A549 (cell line): ENCODE measurements at regions not wholly inside any gene's neighbourhood (a gene's known extent, or its start where the extent isn't known, plus 50 kb on each side); places are given as distances from the start of the nearest gene placed in this dataset.

ENCODE experiments used
- ATAC-seq, 2 experiments: fragments of 200-7000 bp in 1 of 2; fragments of >200 bp in 1 of 2; cut with Nextera tagmentation in 1 of 2; cut with Tn5 transposase in 1 of 2; 3 replicates each; pipeline versions ENCODE4 v1.8.0 to v1.9.1; 2018 to 2020; ENCODE audit warnings: mild to moderate bottlenecking in 1 of 2, moderate library complexity in 1 of 2
- CTCF ChIA-PET: fragments of 300-600 bp; sonication (Branson Sonifier 250); formaldehyde crosslinking; extraction: SDS; loops from one replicate; lab custom pipeline; 2021; ENCODE audit warnings: antibody characterized with exemption, inconsistent platforms; lab: Yijun Ruan, JAX
- POLR2A ChIA-PET: fragments of 350-600 bp; formaldehyde crosslinking; extraction: SDS; loops from one replicate; lab custom pipeline; 2021; ENCODE audit warnings: antibody characterized with exemption, inconsistent platforms; lab: Yijun Ruan, JAX
- DNase-seq, 2 experiments: peaks; one replicate each; pipeline versions ENCODE4 v3.0.0 to v3.0.0-alpha.2; 2011 to 2016; ENCODE audit warnings: low read depth in 1 of 2, low spot score in 1 of 2
- FAIRE-seq: peaks from 2 replicates; lab custom pipeline; 2011; peaks lifted over from hg19 to GRCh38; lab: Jason Lieb, UNC
- H3K27ac ChIP-seq, 2 experiments: fragments of >200 bp; sonication (Bioruptor Twin); formaldehyde crosslinking; 3 replicates each; pipeline ENCODE4 v1.5.1; 2016 to 2017
- H3K4me1 ChIP-seq: fragments of >200 bp; sonication (Bioruptor Twin); formaldehyde crosslinking; 3 replicates; pipeline ENCODE4 v1.6.1; 2016
- H3K4me2 ChIP-seq: fragments of >200 bp; sonication (Bioruptor Twin); formaldehyde crosslinking; 3 replicates; pipeline ENCODE4 v1.6.1; 2016
- H3K4me3 ChIP-seq: fragments of >200 bp; sonication (Bioruptor Twin); formaldehyde crosslinking; 3 replicates; pipeline ENCODE4 v1.5.1; 2016
- H3K9me3 ChIP-seq: fragments of >200 bp; sonication (Bioruptor Twin); formaldehyde crosslinking; 3 replicates; pipeline ENCODE4 v1.6.1; 2016
- BHLHE40 ChIP-seq: IDR thresholded peaks from 2 replicates; pipeline ENCODE4 v1.6.1; 2012; ENCODE audit warnings: low read depth, low read length, inconsistent platforms
- CBX8 ChIP-seq: fragments of 200-600 bp; sonication (generic); IDR thresholded peaks from 2 replicates; pipeline ENCODE4 v1.6.1; 2016
- CHD4 ChIP-seq: fragments of 200-600 bp; sonication (generic); IDR thresholded peaks from 2 replicates; pipeline ENCODE4 v1.6.1; 2016; ENCODE audit warnings: antibody characterized with exemption, mild to moderate bottlenecking, borderline replicate concordance
- CTCF ChIP-seq: fragments of >200 bp; sonication (Bioruptor Twin); formaldehyde crosslinking; IDR thresholded peaks from 3 replicates; pipeline ENCODE4 v1.5.1; 2016
- EHF ChIP-seq: fragments of 250-450 bp; sonication (Bioruptor Pico); IDR thresholded peaks from 2 replicates; pipeline ENCODE4 v1.5.0; 2020; ENCODE audit warnings: mild to moderate bottlenecking
- EP300 ChIP-seq, 2 experiments: fragments of >200 bp; sonication (Bioruptor Twin); formaldehyde crosslinking; IDR thresholded peaks; 2 replicates in 1 of 2; 3 replicates in 1 of 2; pipeline ENCODE4 v1.6.1; 2016 to 2017
- FOXS1 ChIP-seq: fragments of 250-450 bp; sonication (Bioruptor Pico); IDR thresholded peaks from 2 replicates; pipeline ENCODE4 v1.5.0; 2020; ENCODE audit warnings: mild to moderate bottlenecking, moderate library complexity
- HEYL ChIP-seq: fragments of 250-450 bp; sonication (Bioruptor Pico); IDR thresholded peaks from 2 replicates; pipeline ENCODE4 v1.8.0; 2021; ENCODE audit warnings: mild to moderate bottlenecking, moderate library complexity
- JUN ChIP-seq, 2 experiments: fragments of >200 bp; sonication (Bioruptor Twin); formaldehyde crosslinking; IDR thresholded peaks; 2 replicates in 1 of 2; 3 replicates in 1 of 2; pipeline ENCODE4 v1.6.1; 2016 to 2017
- JUNB ChIP-seq: fragments of >200 bp; sonication (Bioruptor Twin); formaldehyde crosslinking; IDR thresholded peaks from 2 replicates; pipeline ENCODE4 v1.6.1; 2016
- KDM1A ChIP-seq: fragments of 200-600 bp; sonication (generic); IDR thresholded peaks from 2 replicates; pipeline ENCODE4 v1.6.1; 2016; ENCODE audit warnings: low read depth, mild to moderate bottlenecking
- KDM5A ChIP-seq: fragments of 200-600 bp; sonication (generic); IDR thresholded peaks from 2 replicates; pipeline ENCODE4 v1.6.1; 2016; ENCODE audit warnings: antibody characterized with exemption, mild to moderate bottlenecking
- MAFK ChIP-seq: fragments of 450-650 bp; IDR thresholded peaks from 2 replicates; pipeline ENCODE4 v1.6.1; 2014; ENCODE audit not compliant: partially characterized antibody
- MAX ChIP-seq: IDR thresholded peaks from 2 replicates; pipeline ENCODE4 v1.6.1; 2012
- NPAS2 ChIP-seq: fragments of 250-450 bp; sonication (Bioruptor Pico); IDR thresholded peaks from 2 replicates; pipeline ENCODE4 v1.8.0; 2022; ENCODE audit warnings: mild to moderate bottlenecking, moderate library complexity, borderline replicate concordance
- POLR2A ChIP-seq: IDR thresholded peaks from 2 replicates; pipeline ENCODE4 v1.6.1; 2012; ENCODE audit warnings: mild to moderate bottlenecking, low read length
- POLR2AphosphoS2 ChIP-seq: conservative IDR thresholded peaks from 2 replicates; pipeline ENCODE4 v1.6.1; 2012; ENCODE audit warnings: low read length, improper control_type of control experiment, inconsistent platforms
- RARB ChIP-seq: fragments of 250-450 bp; sonication (Bioruptor Pico); IDR thresholded peaks from 2 replicates; pipeline ENCODE4 v1.8.0; 2021; ENCODE audit warnings: mild to moderate bottlenecking, moderate library complexity
- RCOR1 ChIP-seq: fragments of 150-350 bp; IDR thresholded peaks from 2 replicates; pipeline ENCODE4 v1.6.1; 2014; ENCODE audit warnings: antibody characterized with exemption, low read length, low read depth
- RFX5 ChIP-seq: fragments of 450-650 bp; IDR thresholded peaks from 2 replicates; pipeline ENCODE4 v1.7.1; 2014; ENCODE audit warnings: antibody characterized with exemption, mild to moderate bottlenecking, moderate library complexity
- SMC3 ChIP-seq: fragments of >200 bp; sonication (Bioruptor Twin); formaldehyde crosslinking; IDR thresholded peaks from 3 replicates; pipeline ENCODE4 v1.6.1; 2018; ENCODE audit warnings: inconsistent platforms
- SREBF2 ChIP-seq: fragments of 450-650 bp; IDR thresholded peaks from 2 replicates; pipeline ENCODE4 v1.6.1; 2014; ENCODE audit warnings: mild to moderate bottlenecking, moderate library complexity
- ZFP36 ChIP-seq: fragments of 450-650 bp; IDR thresholded peaks from 2 replicates; pipeline ENCODE4 v1.6.1; 2014; ENCODE audit warnings: borderline replicate concordance; ENCODE audit not compliant: partially characterized antibody
- ZNF302 ChIP-seq: fragments of 250-450 bp; sonication (Bioruptor Pico); IDR thresholded peaks from 2 replicates; pipeline ENCODE4 v1.9.0; 2021; ENCODE audit warnings: inconsistent platforms, mild to moderate bottlenecking, moderate library complexity
- ZSCAN20 ChIP-seq: fragments of 250-450 bp; sonication (Bioruptor Pico); IDR thresholded peaks from 2 replicates; pipeline ENCODE4 v1.8.0; 2022; ENCODE audit warnings: mild to moderate bottlenecking, moderate library complexity
- WGBS: methylation state at CpG from one replicate; pipeline ENCODE4 v1.1.6; 2017; ENCODE audit errors: missing lambda C conversion rate; 5-methylcytosine and 5-hydroxymethylcytosine counted together
- TF ChIP-seq, protein P1 (sequence below): fragments of >200 bp; sonication (Bioruptor Twin); formaldehyde crosslinking; IDR thresholded peaks from 2 replicates; pipeline ENCODE4 v1.6.1; 2016
- TF ChIP-seq, protein P2 (sequence below): fragments of 200-600 bp; sonication (generic); IDR thresholded peaks from 2 replicates; pipeline ENCODE4 v1.6.1; 2016; ENCODE audit warnings: antibody characterized with exemption, mild to moderate bottlenecking, moderate library complexity
- TF ChIP-seq, protein P3 (sequence below): fragments of 250-450 bp; sonication (Bioruptor Pico); IDR thresholded peaks from 2 replicates; pipeline ENCODE4 v1.5.0; 2020; ENCODE audit warnings: low read depth, mild to moderate bottlenecking, moderate library complexity

- Histone ChIP-seq H3K4me1 (no peaks in the 10 kb centered on the region), H3K27ac (no peak overlapping the region), H3K9me3 (no peaks in the 10 kb centered on the region), H3K4me3 (no peak overlapping the region), H3K4me2 (no peak overlapping the region)
- ChIA-PET CTCF (no interaction called here), POLR2A (no interaction called here)
- no peak for DNase-seq
- FAIRE-seq, result no peak
- TF ChIP-seq EHF, result no peak
- TF ChIP-seq MAFK, result peak; percentile 34
- 13% methylated on average over 2 of the region's 2 CpGs for WGBS
- no peak for ATAC-seq
Observed at GRCh38 chr2:56707650-56708049, 523.9 kb downstream of the CCDC85A start.

DNA sequence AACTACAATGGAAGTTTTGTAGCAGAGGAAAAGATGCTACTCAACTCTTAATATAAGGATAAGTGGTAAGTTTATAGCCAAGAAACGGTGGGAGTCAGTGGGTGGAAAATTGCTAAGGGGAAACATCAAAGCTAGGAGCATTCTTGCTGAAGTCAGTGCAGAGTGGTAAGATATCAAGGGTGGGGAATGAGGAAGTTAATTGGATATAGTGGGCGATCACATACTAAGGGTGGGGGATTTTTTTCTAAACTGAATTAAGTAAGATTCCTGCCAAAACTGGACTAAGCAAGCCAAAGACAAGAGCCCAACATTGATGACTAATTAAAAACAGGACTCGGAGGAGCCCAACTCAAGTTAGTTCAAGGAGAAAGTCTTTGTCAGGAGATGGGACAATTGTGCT is 525.4 kb downstream of the CCDC85A start:
- FAIRE-seq (no peak), ATAC-seq (no peak), DNase-seq (no peak)
- no peak for TF ChIP-seq FOXS1 (CRISPR knock-in tag)
- no peak for TF ChIP-seq RARB (CRISPR knock-in tag)
- no peak for TF ChIP-seq JUN (IDR thresholded peaks at IDR 0.05)
- TF ChIP-seq CBX8, result no peak
- no peak for TF ChIP-seq CHD4
- no peak for TF ChIP-seq RFX5
- Histone ChIP-seq H3K27ac (no peak overlapping the region), H3K9me3 (no peaks in the 10 kb centered on the region), H3K4me1 (no peaks in the 10 kb centered on the region), H3K4me3 (no peak overlapping the region), H3K4me2 (no peak overlapping the region)
- ChIA-PET POLR2A (no interaction called here), CTCF (no interaction called here)
- WGBS, result 32% methylated on average over 3 of the region's 3 CpGs

GRCh38 chr2:56713161-56713676 is 529.4 kb downstream of the CCDC85A start:
- H3K4me3 ChIP-seq, result no peak overlapping the region
- no peak overlapping the region for H3K27ac ChIP-seq
- DNase-seq, result no peak
- ChIA-PET CTCF (no interaction called here), POLR2A (no interaction called here)
- 84% methylated on average over 5 of the region's 5 CpGs for whole genome bisulfite sequencing
- no peaks in the 10 kb centered on the region for H3K9me3 ChIP-seq
- H3K4me2 ChIP-seq, result no peak overlapping the region
- H3K4me1 ChIP-seq, result no peaks in the 10 kb centered on the region
- no peak for FAIRE-seq
- TF ChIP-seq KDM5A, result no peak
- no peak for TF ChIP-seq ZNF302
- TF ChIP-seq SREBF2, result no peak
- no peak for TF ChIP-seq RCOR1
- TF ChIP-seq POLR2A, result no peak
- no peak for TF ChIP-seq EHF
- TF ChIP-seq MAX, result no peak
- TF ChIP-seq BHLHE40, result no peak
- no peak for TF ChIP-seq EP300 (IDR thresholded peaks at IDR 0.05)
- TF ChIP-seq SMC3, result no peak
- no peak for ATAC-seq

- H3K27ac ChIP-seq, result no peak overlapping the region
- H3K4me2 ChIP-seq, result no peak overlapping the region
- no peak for DNase-seq
- ChIA-PET CTCF (no interaction called here), POLR2A (no interaction called here)
- 48% methylated on average over 1 of the region's 1 CpG for WGBS
- H3K9me3 ChIP-seq, result 0 out of 3 replicates have a peak, but pooled peaks cover 2% of the 10 kb centered on the region
- no peak for FAIRE-seq
- no peaks in the 10 kb centered on the region for H3K4me1 ChIP-seq
- ATAC-seq, result no peak
- TF ChIP-seq MAX (no peak), RFX5 (no peak), CTCF (no peak), ZFP36 (no peak), JUNB (no peak), KDM1A (no peak), POLR2AphosphoS2 (no peak), ZSCAN20 (CRISPR knock-in tag) (no peak), KDM5A (no peak), HEYL (CRISPR knock-in tag) (no peak), ZNF302 (no peak), NPAS2 (CRISPR knock-in tag) (no peak)
- TF ChIP-seq, protein P1, sequence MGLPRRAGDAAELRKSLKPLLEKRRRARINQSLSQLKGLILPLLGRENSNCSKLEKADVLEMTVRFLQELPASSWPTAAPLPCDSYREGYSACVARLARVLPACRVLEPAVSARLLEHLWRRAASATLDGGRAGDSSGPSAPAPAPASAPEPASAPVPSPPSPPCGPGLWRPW, result no peak
- TF ChIP-seq, protein P2, sequence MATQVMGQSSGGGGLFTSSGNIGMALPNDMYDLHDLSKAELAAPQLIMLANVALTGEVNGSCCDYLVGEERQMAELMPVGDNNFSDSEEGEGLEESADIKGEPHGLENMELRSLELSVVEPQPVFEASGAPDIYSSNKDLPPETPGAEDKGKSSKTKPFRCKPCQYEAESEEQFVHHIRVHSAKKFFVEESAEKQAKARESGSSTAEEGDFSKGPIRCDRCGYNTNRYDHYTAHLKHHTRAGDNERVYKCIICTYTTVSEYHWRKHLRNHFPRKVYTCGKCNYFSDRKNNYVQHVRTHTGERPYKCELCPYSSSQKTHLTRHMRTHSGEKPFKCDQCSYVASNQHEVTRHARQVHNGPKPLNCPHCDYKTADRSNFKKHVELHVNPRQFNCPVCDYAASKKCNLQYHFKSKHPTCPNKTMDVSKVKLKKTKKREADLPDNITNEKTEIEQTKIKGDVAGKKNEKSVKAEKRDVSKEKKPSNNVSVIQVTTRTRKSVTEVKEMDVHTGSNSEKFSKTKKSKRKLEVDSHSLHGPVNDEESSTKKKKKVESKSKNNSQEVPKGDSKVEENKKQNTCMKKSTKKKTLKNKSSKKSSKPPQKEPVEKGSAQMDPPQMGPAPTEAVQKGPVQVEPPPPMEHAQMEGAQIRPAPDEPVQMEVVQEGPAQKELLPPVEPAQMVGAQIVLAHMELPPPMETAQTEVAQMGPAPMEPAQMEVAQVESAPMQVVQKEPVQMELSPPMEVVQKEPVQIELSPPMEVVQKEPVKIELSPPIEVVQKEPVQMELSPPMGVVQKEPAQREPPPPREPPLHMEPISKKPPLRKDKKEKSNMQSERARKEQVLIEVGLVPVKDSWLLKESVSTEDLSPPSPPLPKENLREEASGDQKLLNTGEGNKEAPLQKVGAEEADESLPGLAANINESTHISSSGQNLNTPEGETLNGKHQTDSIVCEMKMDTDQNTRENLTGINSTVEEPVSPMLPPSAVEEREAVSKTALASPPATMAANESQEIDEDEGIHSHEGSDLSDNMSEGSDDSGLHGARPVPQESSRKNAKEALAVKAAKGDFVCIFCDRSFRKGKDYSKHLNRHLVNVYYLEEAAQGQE, result no peak
- TF ChIP-seq, protein P3, sequence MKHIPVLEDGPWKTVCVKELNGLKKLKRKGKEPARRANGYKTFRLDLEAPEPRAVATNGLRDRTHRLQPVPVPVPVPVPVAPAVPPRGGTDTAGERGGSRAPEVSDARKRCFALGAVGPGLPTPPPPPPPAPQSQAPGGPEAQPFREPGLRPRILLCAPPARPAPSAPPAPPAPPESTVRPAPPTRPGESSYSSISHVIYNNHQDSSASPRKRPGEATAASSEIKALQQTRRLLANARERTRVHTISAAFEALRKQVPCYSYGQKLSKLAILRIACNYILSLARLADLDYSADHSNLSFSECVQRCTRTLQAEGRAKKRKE (CRISPR knock-in tag), result no peak
- no peak overlapping the region for H3K4me3 ChIP-seq
Observed at GRCh38 chr2:56713978-56714377, 530.2 kb downstream of the CCDC85A start.
